ENCODE measurements at regions not wholly inside any gene's neighbourhood (a gene's known extent, or its start where the extent isn't known, plus 50 kb on each side); places are given as distances from the start of the nearest gene placed in this dataset.

- WGBS (ENCODE audit: extremely low coverage, insufficient read length, low lambda C conversion rate), result no CpG with 5 or more reads among the region's 2 CpGs
- no peak overlapping the region for H3T11ph ChIP-seq (ENCODE audit: low read length)
- Mint-ChIP-seq H3K4me3 (no peak overlapping the region), H3K9me3 (peaks cover 0 to 1% of the 10 kb centered on the region in 2 experiments; a peak in 2 of 5 replicates), H3K4me1 (peaks cover 11 to 22% of the 10 kb centered on the region in 2 experiments), H3K27me3 (ENCODE audit: low read depth) (no peaks in the 10 kb centered on the region), H3K27ac (no peak overlapping the region), H3K36me3 (ENCODE audit: insufficient read depth in 1 of 3, low read depth in 3 of 3) (no peaks in the 10 kb centered on the region; a peak in 3 of 7 replicates)
- H3K4ac ChIP-seq (ENCODE audit: low read depth, low read length), result no peak overlapping the region
- TF ChIP-seq CTCF (conservative IDR thresholded peaks at IDR 0.05), result no peak
- H3K56ac ChIP-seq (ENCODE audit: insufficient read length, low read depth, low read length), result no peak overlapping the region
- no peak overlapping the region for H2BK15ac ChIP-seq (ENCODE audit: low read depth, low read length)
- H3K4me2 ChIP-seq (ENCODE audit: insufficient read depth, insufficient read length, low read length), result no peak overlapping the region
- H3K79me1 ChIP-seq (ENCODE audit: insufficient read depth, low read depth, low read length, poor library complexity, severe bottlenecking), result no peaks in the 10 kb centered on the region
- H2BK12ac ChIP-seq (ENCODE audit: insufficient read length, low read depth, low read length), result no peak overlapping the region
- no peak overlapping the region for H2BK120ac ChIP-seq (ENCODE audit: low read depth, low read length, poor library complexity, severe bottlenecking)
- no peaks in the 10 kb centered on the region for H3K27me3 ChIP-seq (ENCODE audit: insufficient read depth, low read length)
- no peak overlapping the region for H3K9ac ChIP-seq (ENCODE audit: extremely low read depth, insufficient read length, low read length)
- H3K14ac ChIP-seq (ENCODE audit: insufficient read depth, low read length), result no peak overlapping the region
- H2BK20ac ChIP-seq (ENCODE audit: low read depth, low read length, poor library complexity, severe bottlenecking), result no peak overlapping the region
- H3K23ac ChIP-seq (ENCODE audit: insufficient read length, low read depth, low read length), result no peak overlapping the region
- H4K8ac ChIP-seq (replicated peaks; ENCODE audit: insufficient read length, low read depth, low read length), result no peak overlapping the region
- no peak overlapping the region for H4K91ac ChIP-seq (ENCODE audit: insufficient read length, low read depth, low read length)
- no peaks in the 10 kb centered on the region for H4K20me1 ChIP-seq (ENCODE audit: control insufficient read depth, insufficient read depth, insufficient read length)
- H2AFZ ChIP-seq (ENCODE audit: low read length), result no peak overlapping the region
- no peaks in the 10 kb centered on the region for H3K79me2 ChIP-seq (ENCODE audit: insufficient read depth, low read length)
- H3K4me1 ChIP-seq (ENCODE audit: insufficient read depth, low read length), result no peaks in the 10 kb centered on the region
- no peaks in the 10 kb centered on the region for H3K9me3 ChIP-seq (ENCODE audit: control insufficient read depth, low read depth, low read length)
- no peak overlapping the region for H3K18ac ChIP-seq (ENCODE audit: insufficient read length, low read depth, low read length)
- H2BK5ac ChIP-seq (ENCODE audit: insufficient read length, low read length), result no peak overlapping the region
- H2AK5ac ChIP-seq (ENCODE audit: insufficient read length, low read length), result no peak overlapping the region
- H3K23me2 ChIP-seq (ENCODE audit: insufficient read length, low read depth, low read length, poor library complexity, severe bottlenecking), result no peaks in the 10 kb centered on the region
- DNase-seq, result no peak
- H3K27ac ChIP-seq (ENCODE audit: insufficient read length, low read depth, low read length), result no peak overlapping the region
- no peak overlapping the region for H4K5ac ChIP-seq (ENCODE audit: insufficient read length, low read depth, low read length)
Observed at GRCh38 chr10:22832851-22833250, 95.0 kb upstream of the ARMC3 start.

Measured in H9 (cell line).